HUES6 (cell line): ENCODE measurements at regions not wholly inside any gene's neighbourhood (a gene's known extent, or its start where the extent isn't known, plus 50 kb on each side); places are given as distances from the start of the nearest gene placed in this dataset.

Source experiments
- H3K27ac ChIP-seq: 2 replicates; pipeline ENCODE4 v1.7.0; 2013; ENCODE audit warnings: low read depth, mild to moderate bottlenecking, low read length, inconsistent platforms
- H3K27me3 ChIP-seq: 2 replicates; pipeline ENCODE4 v1.6.1; 2013; ENCODE audit warnings: low read length; ENCODE audit not compliant: control insufficient read depth, insufficient read depth
- H3K36me3 ChIP-seq: 2 replicates; pipeline ENCODE4 v1.6.1; 2013; ENCODE audit warnings: low read length; ENCODE audit not compliant: control insufficient read depth, insufficient read depth
- H3K4me1 ChIP-seq: 2 replicates; pipeline ENCODE4 v1.6.1; 2013; ENCODE audit warnings: low read length; ENCODE audit not compliant: control insufficient read depth, insufficient read depth
- H3K4me3 ChIP-seq: 2 replicates; pipeline ENCODE4 v1.5.1; 2013; ENCODE audit warnings: low read depth, low read length
- H3K9ac ChIP-seq: one replicate; pipeline ENCODE4 v1.6.1; 2013; ENCODE audit warnings: mild to moderate bottlenecking, low read length
- H3K9me3 ChIP-seq: 2 replicates; pipeline ENCODE4 v1.6.1; 2013; ENCODE audit warnings: low read depth, low read length; ENCODE audit not compliant: control insufficient read depth, insufficient read depth

GRCh38 chr1:83813576-83813975, 185.4 kb downstream of the TTLL7 start:
- Histone ChIP-seq H3K9ac (no peak overlapping the region), H3K36me3 (no peaks in the 10 kb centered on the region), H3K9me3 (no peaks in the 10 kb centered on the region), H3K27ac (no peak overlapping the region), H3K4me1 (no peaks in the 10 kb centered on the region), H3K4me3 (no peak overlapping the region), H3K27me3 (no peaks in the 10 kb centered on the region)

- Histone ChIP-seq H3K4me3 (no peak overlapping the region), H3K9me3 (no peaks in the 10 kb centered on the region), H3K27me3 (no peaks in the 10 kb centered on the region), H3K36me3 (no peaks in the 10 kb centered on the region), H3K4me1 (no peaks in the 10 kb centered on the region), H3K9ac (no peak overlapping the region), H3K27ac (no peak overlapping the region)
Measured at GRCh38 chr1:83810144-83810543, 188.8 kb downstream of the TTLL7 start.

DNA sequence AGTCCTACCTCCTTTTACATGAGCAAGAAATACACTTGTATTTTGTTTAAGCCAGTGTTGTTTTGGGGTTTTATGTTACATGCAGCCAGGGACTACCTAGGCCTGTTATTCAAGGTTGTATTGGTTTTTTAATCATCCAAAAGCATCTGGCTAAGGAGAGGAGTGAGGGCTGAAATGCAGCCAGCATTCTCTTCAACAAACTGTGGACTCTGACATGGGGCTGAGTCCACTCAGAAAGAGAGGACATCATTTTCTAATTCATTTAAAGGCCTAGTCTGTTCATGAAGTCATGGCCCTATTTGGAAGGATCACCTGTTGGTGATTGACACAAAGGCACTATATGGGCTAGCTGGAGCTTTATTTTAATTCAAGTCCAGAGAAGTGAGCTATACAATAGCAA, 190.4 kb downstream of the TTLL7 start:
- Histone ChIP-seq H3K9me3 (no peaks in the 10 kb centered on the region), H3K4me3 (no peak overlapping the region), H3K9ac (no peak overlapping the region), H3K27ac (no peak overlapping the region), H3K4me1 (no peaks in the 10 kb centered on the region), H3K36me3 (no peaks in the 10 kb centered on the region), H3K27me3 (no peaks in the 10 kb centered on the region)

DNA sequence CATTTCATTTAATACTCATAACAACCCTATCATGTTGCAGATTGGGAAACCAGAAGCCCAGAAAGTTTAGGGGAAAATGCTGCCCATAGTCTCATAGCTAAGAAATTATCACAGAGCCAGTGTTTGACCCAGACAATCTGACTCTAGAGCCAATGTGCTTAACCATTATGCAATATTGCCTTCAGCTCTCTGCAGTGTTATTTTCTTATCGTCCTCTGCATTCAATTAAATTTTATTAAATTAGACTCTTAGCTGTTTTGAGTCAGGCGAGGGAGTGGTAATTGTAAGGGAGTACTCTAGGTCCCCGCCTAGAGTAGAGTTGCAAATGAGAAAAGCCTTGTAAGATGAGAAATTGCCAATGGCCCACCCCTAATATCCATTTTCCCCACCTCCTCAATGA, 191.1 kb downstream of the TTLL7 start:
- Histone ChIP-seq H3K27ac (no peak overlapping the region), H3K27me3 (no peaks in the 10 kb centered on the region), H3K36me3 (no peaks in the 10 kb centered on the region), H3K9me3 (no peaks in the 10 kb centered on the region), H3K4me3 (no peak overlapping the region), H3K4me1 (no peaks in the 10 kb centered on the region), H3K9ac (no peak overlapping the region)

DNA sequence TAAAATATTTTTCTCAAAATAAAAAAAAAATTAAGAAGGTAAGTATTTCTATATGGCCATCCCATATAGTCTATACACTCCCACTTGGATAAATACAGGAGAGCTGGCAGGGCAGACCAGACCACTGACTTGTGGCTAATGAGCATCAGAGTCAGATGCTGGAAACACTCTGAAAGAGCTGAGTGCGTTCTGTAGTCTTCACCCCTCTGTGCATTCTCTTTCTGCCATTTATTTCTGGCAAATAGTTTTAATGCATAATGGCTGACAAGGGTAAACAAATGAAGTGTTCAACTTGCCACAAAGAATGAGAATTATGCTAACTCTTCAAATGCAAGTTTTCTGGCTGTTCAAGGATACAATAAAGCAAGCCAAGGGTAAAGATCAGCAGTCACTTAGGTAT, 191.7 kb downstream of the TTLL7 start:
- Histone ChIP-seq H3K27ac (no peak overlapping the region), H3K4me3 (no peak overlapping the region), H3K9me3 (no peaks in the 10 kb centered on the region), H3K9ac (no peak overlapping the region), H3K27me3 (no peaks in the 10 kb centered on the region), H3K4me1 (no peaks in the 10 kb centered on the region), H3K36me3 (no peaks in the 10 kb centered on the region)

DNA sequence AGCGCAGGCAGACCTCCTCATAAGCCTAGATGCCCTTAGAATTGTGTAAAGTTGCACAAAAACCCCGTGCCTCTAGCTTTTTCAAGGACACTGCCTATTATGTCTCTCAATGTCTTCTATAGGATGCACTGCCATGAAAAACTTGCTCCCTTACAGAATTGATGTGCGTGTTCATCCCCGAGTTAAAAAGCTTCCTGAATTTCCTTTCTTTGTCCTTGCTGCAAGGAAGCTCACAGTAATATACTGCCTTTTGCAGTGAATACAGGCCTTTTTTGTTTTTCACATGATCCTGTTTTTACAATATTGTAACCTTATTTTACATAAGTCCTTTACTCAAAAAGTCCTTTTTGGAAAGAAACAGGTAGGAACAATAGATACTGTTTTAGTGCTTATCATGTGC, 193.0 kb downstream of the TTLL7 start:
- no peaks in the 10 kb centered on the region for H3K27me3 ChIP-seq
- H3K9me3 ChIP-seq = no peaks in the 10 kb centered on the region
- H3K4me1 ChIP-seq = no peaks in the 10 kb centered on the region
- H3K27ac ChIP-seq = no peak overlapping the region
- H3K4me3 ChIP-seq = no peak overlapping the region
- no peak overlapping the region for H3K9ac ChIP-seq
- no peaks in the 10 kb centered on the region for H3K36me3 ChIP-seq

- peaks cover 10% of the 10 kb centered on the region for H3K4me1 ChIP-seq
Measured at GRCh38 chr1:83802460-83803152, 196.3 kb downstream of the TTLL7 start.

DNA sequence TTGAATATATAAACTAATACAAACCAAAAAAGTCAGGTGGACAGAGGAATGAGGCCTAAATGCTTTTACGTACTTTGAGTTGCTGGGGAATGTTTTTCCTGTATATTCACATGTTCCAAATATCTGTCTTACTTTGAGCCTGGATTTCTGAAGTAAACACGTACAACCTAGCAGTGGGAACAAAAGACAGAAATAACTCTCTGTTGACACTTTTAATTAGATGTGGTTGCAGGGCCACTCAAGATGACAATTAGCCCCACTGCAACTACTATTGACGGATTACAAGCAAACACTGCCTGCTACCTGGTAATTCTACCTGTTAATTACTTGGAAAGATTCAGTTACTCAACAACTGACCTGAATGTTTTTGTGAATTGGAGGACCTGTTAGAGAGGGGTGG, 196.9 kb downstream of the TTLL7 start:
- H3K9me3 ChIP-seq = no peaks in the 10 kb centered on the region
- no peak overlapping the region for H3K27ac ChIP-seq
- peaks cover 10% of the 10 kb centered on the region for H3K4me1 ChIP-seq
- H3K27me3 ChIP-seq = no peaks in the 10 kb centered on the region
- no peaks in the 10 kb centered on the region for H3K36me3 ChIP-seq
- H3K9ac ChIP-seq = no peak overlapping the region
- H3K4me3 ChIP-seq = no peak overlapping the region

More at GRCh38 chr1:83802460-83803152, 196.3 kb downstream of the TTLL7 start:
- Histone ChIP-seq H3K36me3 (no peaks in the 10 kb centered on the region), H3K9ac (no peak overlapping the region), H3K4me3 (no peak overlapping the region), H3K27me3 (no peaks in the 10 kb centered on the region), H3K27ac (no peak overlapping the region), H3K9me3 (no peaks in the 10 kb centered on the region)

DNA sequence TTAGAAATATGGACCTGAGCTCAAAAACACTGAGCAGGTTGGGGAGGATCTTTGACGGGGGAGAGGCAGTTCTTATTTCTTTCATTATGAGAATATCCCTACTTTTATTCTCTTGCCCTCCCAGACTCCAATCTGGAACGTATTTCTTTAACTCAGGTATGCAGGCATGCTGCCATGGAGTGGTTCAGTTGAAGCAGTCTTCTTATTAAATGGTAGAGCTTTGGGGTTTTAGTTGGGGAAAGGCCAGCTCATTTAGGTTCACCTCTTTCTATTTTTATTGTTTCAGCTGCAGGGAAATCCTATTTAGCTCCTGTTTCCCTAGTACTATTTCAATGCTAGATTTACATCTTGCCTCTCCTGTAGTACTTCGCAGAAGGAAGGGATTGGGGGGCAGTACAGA, 198.9 kb downstream of the TTLL7 start:
- Histone ChIP-seq H3K4me3 (no peak overlapping the region), H3K36me3 (no peaks in the 10 kb centered on the region), H3K27ac (no peak overlapping the region), H3K9me3 (no peaks in the 10 kb centered on the region), H3K27me3 (no peaks in the 10 kb centered on the region), H3K9ac (no peak overlapping the region), H3K4me1 (peaks cover 12% of the 10 kb centered on the region)

GRCh38 chr1:83799594-83799993, 199.3 kb downstream of the TTLL7 start:
- no peaks in the 10 kb centered on the region for H3K9me3 ChIP-seq

GRCh38 chr1:83798965-83799364, 200.0 kb downstream of the TTLL7 start:
- H3K27me3 ChIP-seq = no peaks in the 10 kb centered on the region
- no peak overlapping the region for H3K9ac ChIP-seq
- no peak overlapping the region for H3K4me3 ChIP-seq
- no peak overlapping the region for H3K27ac ChIP-seq
- H3K36me3 ChIP-seq = no peaks in the 10 kb centered on the region
- peaks cover 12% of the 10 kb centered on the region for H3K4me1 ChIP-seq
- H3K9me3 ChIP-seq = no peaks in the 10 kb centered on the region

More at GRCh38 chr1:83799594-83799993, 199.3 kb downstream of the TTLL7 start:
- Histone ChIP-seq H3K36me3 (no peaks in the 10 kb centered on the region), H3K27ac (no peak overlapping the region), H3K4me3 (no peak overlapping the region), H3K4me1 (peaks cover 12% of the 10 kb centered on the region), H3K9ac (no peak overlapping the region), H3K27me3 (no peaks in the 10 kb centered on the region)
